Transverse colon (tissue), 3 donors: ENCODE measurements at regions not wholly inside any gene's neighbourhood (a gene's known extent, or its start where the extent isn't known, plus 50 kb on each side); places are given as distances from the start of the nearest gene placed in this dataset.

ENCODE experiments used
- POLR2A ChIP-seq: fragments of 450-650 bp; IDR thresholded peaks from one replicate; pipeline ENCODE4 v1.6.1; 2016; ENCODE audit warnings: antibody characterized with exemption, mild to moderate bottlenecking, moderate library complexity
- TF ChIP-seq, protein P1 (sequence below), 5 experiments: fragments of 200-600 bp in 3 of 5; fragments of 450-650 bp in 2 of 5; sonication (generic) in 3 of 5; IDR thresholded peaks; 1 replicate in 2 of 5; 2 replicates in 3 of 5; pipeline ENCODE4 v1.5.1; 2016 to 2017; ENCODE audit warnings: antibody characterized with exemption in 5 of 5, inconsistent platforms in 3 of 5, mild to moderate bottlenecking in 2 of 5, moderate library complexity in 1 of 5

DNA sequence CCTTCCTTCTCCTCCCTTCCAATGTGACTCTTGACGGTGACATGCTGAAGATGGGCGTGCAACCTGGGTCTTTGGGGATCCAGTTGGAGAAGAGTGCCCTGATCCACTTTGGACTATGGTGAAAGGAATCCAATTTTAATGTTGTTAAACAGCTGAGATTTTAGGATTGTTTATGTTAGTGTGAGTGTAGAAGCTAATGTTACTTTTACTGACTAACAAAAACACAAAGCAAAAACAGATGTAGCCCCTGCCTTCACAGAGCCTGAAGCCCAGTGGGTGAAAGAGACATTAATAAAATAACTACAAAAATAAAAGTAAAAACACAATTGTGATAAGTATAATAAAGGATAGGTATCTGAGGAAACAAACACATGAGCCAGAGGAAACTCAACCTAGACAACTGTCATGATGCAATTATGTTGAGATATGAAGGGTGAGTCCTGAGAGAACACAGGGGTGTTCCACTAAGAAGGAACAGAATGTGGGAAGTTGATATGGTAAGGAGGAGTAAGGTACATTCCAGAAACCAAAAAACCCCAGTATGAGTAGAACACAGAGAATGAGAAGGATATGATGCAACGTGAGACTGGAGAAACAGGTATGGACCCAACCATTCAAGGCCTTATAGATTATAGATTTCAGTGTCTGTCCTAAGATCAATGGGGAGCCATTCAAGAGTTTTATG lies 115.1 kb upstream of the PMFBP1 start:
- TF ChIP-seq, protein P1, sequence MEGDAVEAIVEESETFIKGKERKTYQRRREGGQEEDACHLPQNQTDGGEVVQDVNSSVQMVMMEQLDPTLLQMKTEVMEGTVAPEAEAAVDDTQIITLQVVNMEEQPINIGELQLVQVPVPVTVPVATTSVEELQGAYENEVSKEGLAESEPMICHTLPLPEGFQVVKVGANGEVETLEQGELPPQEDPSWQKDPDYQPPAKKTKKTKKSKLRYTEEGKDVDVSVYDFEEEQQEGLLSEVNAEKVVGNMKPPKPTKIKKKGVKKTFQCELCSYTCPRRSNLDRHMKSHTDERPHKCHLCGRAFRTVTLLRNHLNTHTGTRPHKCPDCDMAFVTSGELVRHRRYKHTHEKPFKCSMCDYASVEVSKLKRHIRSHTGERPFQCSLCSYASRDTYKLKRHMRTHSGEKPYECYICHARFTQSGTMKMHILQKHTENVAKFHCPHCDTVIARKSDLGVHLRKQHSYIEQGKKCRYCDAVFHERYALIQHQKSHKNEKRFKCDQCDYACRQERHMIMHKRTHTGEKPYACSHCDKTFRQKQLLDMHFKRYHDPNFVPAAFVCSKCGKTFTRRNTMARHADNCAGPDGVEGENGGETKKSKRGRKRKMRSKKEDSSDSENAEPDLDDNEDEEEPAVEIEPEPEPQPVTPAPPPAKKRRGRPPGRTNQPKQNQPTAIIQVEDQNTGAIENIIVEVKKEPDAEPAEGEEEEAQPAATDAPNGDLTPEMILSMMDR (IDR thresholded peaks at IDR 0.05): no peak
- TF ChIP-seq POLR2A: no peak
